GM23338 (cell line): ENCODE measurements at regions not wholly inside any gene's neighbourhood (a gene's known extent, or its start where the extent isn't known, plus 50 kb on each side); places are given as distances from the start of the nearest gene placed in this dataset.

Experiments used
- ATAC-seq: fragments of 200-7000 bp; cut with Tn5 transposase; 3 replicates; pipeline ENCODE4 v1.9.1; 2020
- DNase-seq: peaks from one replicate; pipeline ENCODE4 v3.0.0-alpha.2; 2015; ENCODE audit warnings: low spot score
- H2AFZ ChIP-seq: fragments of 200-600 bp; sonication (generic); 2 replicates; pipeline ENCODE4 v1.8.0; 2016; ENCODE audit warnings: antibody characterized with exemption, mild to moderate bottlenecking, moderate library complexity
- H3F3A ChIP-seq: fragments of 200-600 bp; sonication (generic); replicated peaks from 2 replicates; pipeline ENCODE4 v1.8.0; 2017; ENCODE audit warnings: antibody characterized with exemption, mixed run types, low read depth
- H3K27ac ChIP-seq: fragments of 200-600 bp; sonication (generic); 2 replicates; pipeline ENCODE4 v1.6.1; 2016; ENCODE audit warnings: low read depth
- H3K27me3 ChIP-seq: fragments of 200-600 bp; sonication (generic); 2 replicates; pipeline ENCODE4 v1.8.0; 2016; ENCODE audit warnings: mild to moderate bottlenecking, mixed run types, moderate library complexity; ENCODE audit not compliant: insufficient read depth
- H3K36me3 ChIP-seq: fragments of 200-600 bp; sonication (generic); 2 replicates; pipeline ENCODE4 v1.8.0; 2016; ENCODE audit warnings: mild to moderate bottlenecking; ENCODE audit not compliant: insufficient read depth
- H3K4me1 ChIP-seq: fragments of 200-600 bp; sonication (generic); 2 replicates; pipeline ENCODE4 v1.8.0; 2016; ENCODE audit warnings: mild to moderate bottlenecking, moderate library complexity; ENCODE audit not compliant: insufficient read depth
- H3K4me2 ChIP-seq: fragments of 200-600 bp; sonication (generic); 2 replicates; pipeline ENCODE4 v1.7.1; 2017; ENCODE audit warnings: mixed run types
- H3K4me3 ChIP-seq: fragments of 200-600 bp; sonication (generic); 2 replicates; pipeline ENCODE4 v1.6.1; 2016; ENCODE audit warnings: mixed run types
- H3K79me2 ChIP-seq: fragments of 200-600 bp; sonication (generic); replicated peaks from 2 replicates; pipeline ENCODE4 v1.8.0; 2017; ENCODE audit warnings: mild to moderate bottlenecking; ENCODE audit not compliant: insufficient read depth
- H3K9me2 ChIP-seq: fragments of 200-600 bp; sonication (generic); 2 replicates; pipeline ENCODE4 v1.8.0; 2017; ENCODE audit not compliant: insufficient read depth
- H4K20me1 ChIP-seq: fragments of 200-600 bp; sonication (generic); replicated peaks from 2 replicates; pipeline ENCODE4 v1.8.0; 2017; ENCODE audit warnings: mild to moderate bottlenecking; ENCODE audit not compliant: insufficient read depth
- H3K27ac Mint-ChIP-seq: 2 replicates; pipeline ENCODE4 v1.8.0; 2020; ENCODE audit warnings: inconsistent platforms, mild to moderate bottlenecking, moderate library complexity, mixed read lengths
- H3K27me3 Mint-ChIP-seq: 3 replicates; pipeline ENCODE4 v1.8.0; 2022; ENCODE audit warnings: low read depth, mild to moderate bottlenecking, moderate library complexity, mixed read lengths, inconsistent platforms; ENCODE audit not compliant: insufficient read depth, poor library complexity
- H3K36me3 Mint-ChIP-seq: 3 replicates; pipeline ENCODE4 v1.8.0; 2021; ENCODE audit warnings: low read depth, mild to moderate bottlenecking, inconsistent platforms, moderate library complexity, mixed read lengths
- H3K4me1 Mint-ChIP-seq: 3 replicates; pipeline ENCODE4 v1.8.0; 2020; ENCODE audit warnings: mild to moderate bottlenecking, inconsistent platforms, mixed read lengths
- H3K4me3 Mint-ChIP-seq: 3 replicates; pipeline ENCODE4 v1.8.0; 2021; ENCODE audit warnings: moderate library complexity, mild to moderate bottlenecking, inconsistent platforms, mixed read lengths
- H3K9me3 Mint-ChIP-seq: 3 replicates; pipeline ENCODE4 v1.8.0; 2020; ENCODE audit warnings: moderate library complexity, mild to moderate bottlenecking, inconsistent platforms, mixed read lengths
- EZH2 ChIP-seq: fragments of 200-600 bp; sonication (generic); IDR thresholded peaks from one replicate; pipeline ENCODE4 v1.8.0; 2017; ENCODE audit warnings: antibody characterized with exemption, mild to moderate bottlenecking, low read depth; ENCODE audit not compliant: unreplicated experiment
- JUNB ChIP-seq: IDR thresholded peaks from one replicate; pipeline ENCODE4 v1.6.1; 2016; ENCODE audit warnings: antibody characterized with exemption; ENCODE audit not compliant: unreplicated experiment
- NANOG ChIP-seq: IDR thresholded peaks from 2 replicates; pipeline ENCODE4 v1.6.1; 2016; ENCODE audit warnings: antibody characterized with exemption, borderline replicate concordance
- REST ChIP-seq: IDR thresholded peaks from one replicate; pipeline ENCODE4 v1.6.1; 2018; ENCODE audit warnings: antibody characterized with exemption; ENCODE audit not compliant: unreplicated experiment
- ZNF114 ChIP-seq: fragments of 250-450 bp; sonication (Bioruptor Pico); IDR thresholded peaks from 2 replicates; pipeline ENCODE4 v1.5.0; 2020; ENCODE audit warnings: mild to moderate bottlenecking, moderate library complexity
- ZNF331 ChIP-seq: fragments of 250-450 bp; sonication (Bioruptor Pico); IDR thresholded peaks from 2 replicates; pipeline ENCODE4 v1.5.0; 2020; ENCODE audit warnings: low read depth, mild to moderate bottlenecking, moderate library complexity
- ZNF462 ChIP-seq: fragments of 250-450 bp; sonication (Bioruptor Pico); IDR thresholded peaks from 2 replicates; pipeline ENCODE4 v1.5.0; 2020; ENCODE audit warnings: mild to moderate bottlenecking, moderate library complexity
- TF ChIP-seq, protein P1 (sequence below), 2 experiments: fragments of 200-600 bp in 1 of 2; sonication (generic) in 1 of 2; conservative IDR thresholded peaks; 2 replicates each; pipeline versions ENCODE4 v1.5.1 to v1.6.1; 2016 to 2017; ENCODE audit warnings: antibody characterized with exemption in 2 of 2, low read depth in 2 of 2, mild to moderate bottlenecking in 2 of 2, moderate library complexity in 1 of 2

GRCh38 chr18:27585602-27586173 is 400.6 kb upstream of the CHST9 start:
- peak overlapping the region; percentile 72; the same call in 1 of the 2 replicates for H2AFZ ChIP-seq
- H3K4me2 ChIP-seq = no peak overlapping the region
- H4K20me1 ChIP-seq = no peaks in the 10 kb centered on the region
- Mint-ChIP-seq H3K27ac (no peak overlapping the region), H3K9me3 (peaks cover 23% of the 10 kb centered on the region), H3K27me3 (no peaks in the 10 kb centered on the region), H3K4me3 (no peak overlapping the region), H3K4me1 (no peaks in the 10 kb centered on the region), H3K36me3 (peaks cover 26% of the 10 kb centered on the region)
- no peaks in the 10 kb centered on the region for H3K4me1 ChIP-seq
- H3K4me3 ChIP-seq = no peak overlapping the region
- H3K79me2 ChIP-seq = no peaks in the 10 kb centered on the region
- no peak for ATAC-seq
- H3F3A ChIP-seq = no peaks in the 10 kb centered on the region
- TF ChIP-seq NANOG = no peak
- no peak for TF ChIP-seq EZH2
- no peak for TF ChIP-seq JUNB
- TF ChIP-seq ZNF462 (CRISPR knock-in tag) = no peak
- TF ChIP-seq, protein P1, sequence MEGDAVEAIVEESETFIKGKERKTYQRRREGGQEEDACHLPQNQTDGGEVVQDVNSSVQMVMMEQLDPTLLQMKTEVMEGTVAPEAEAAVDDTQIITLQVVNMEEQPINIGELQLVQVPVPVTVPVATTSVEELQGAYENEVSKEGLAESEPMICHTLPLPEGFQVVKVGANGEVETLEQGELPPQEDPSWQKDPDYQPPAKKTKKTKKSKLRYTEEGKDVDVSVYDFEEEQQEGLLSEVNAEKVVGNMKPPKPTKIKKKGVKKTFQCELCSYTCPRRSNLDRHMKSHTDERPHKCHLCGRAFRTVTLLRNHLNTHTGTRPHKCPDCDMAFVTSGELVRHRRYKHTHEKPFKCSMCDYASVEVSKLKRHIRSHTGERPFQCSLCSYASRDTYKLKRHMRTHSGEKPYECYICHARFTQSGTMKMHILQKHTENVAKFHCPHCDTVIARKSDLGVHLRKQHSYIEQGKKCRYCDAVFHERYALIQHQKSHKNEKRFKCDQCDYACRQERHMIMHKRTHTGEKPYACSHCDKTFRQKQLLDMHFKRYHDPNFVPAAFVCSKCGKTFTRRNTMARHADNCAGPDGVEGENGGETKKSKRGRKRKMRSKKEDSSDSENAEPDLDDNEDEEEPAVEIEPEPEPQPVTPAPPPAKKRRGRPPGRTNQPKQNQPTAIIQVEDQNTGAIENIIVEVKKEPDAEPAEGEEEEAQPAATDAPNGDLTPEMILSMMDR (conservative IDR thresholded peaks at IDR 0.05; ENCODE audit: low read depth in 2 of 2) = no peak
- no peak for TF ChIP-seq ZNF331 (CRISPR knock-in tag)
- TF ChIP-seq REST = no peak
- no peak for TF ChIP-seq ZNF114 (CRISPR knock-in tag)
- no peak overlapping the region; the same call in 1 of the 2 replicates for H3K27ac ChIP-seq
- DNase-seq = no peak
- no peaks in the 10 kb centered on the region for H3K36me3 ChIP-seq
- no peaks in the 10 kb centered on the region for H3K27me3 ChIP-seq
- no peaks in the 10 kb centered on the region; the same call in 1 of the 2 replicates for H3K9me2 ChIP-seq
